ENCODE measurements at regions not wholly inside any gene's neighbourhood (a gene's known extent, or its start where the extent isn't known, plus 50 kb on each side); places are given as distances from the start of the nearest gene placed in this dataset.

- Histone ChIP-seq H3K4me1 (ENCODE audit: control insufficient read depth, insufficient read depth, low read length) (no peaks in the 10 kb centered on the region), H3K27ac (ENCODE audit: low read length) (no peak overlapping the region), H3K27me3 (ENCODE audit: control insufficient read depth in 1 of 2, insufficient read depth in 2 of 2, low read length in 2 of 2) (no peaks in the 10 kb centered on the region), H3K36me3 (ENCODE audit: control insufficient read depth in 2 of 2, insufficient read depth in 2 of 2, low read length in 2 of 2) (no peaks in the 10 kb centered on the region), H3K4me3 (ENCODE audit: low read length in 2 of 2) (no peak overlapping the region), H3K9me3 (ENCODE audit: control insufficient read depth in 2 of 2, low read length in 2 of 2) (no peaks in the 10 kb centered on the region), H3K9ac (ENCODE audit: low read length in 2 of 2) (no peak overlapping the region)
Measured at GRCh38 chr3:16024548-16024947, 149.9 kb upstream of the GALNT15 start.

- Histone ChIP-seq H3K27ac (ENCODE audit: low read length) (no peak overlapping the region), H3K4me3 (ENCODE audit: low read length in 2 of 2) (no peak overlapping the region), H3K4me1 (ENCODE audit: control insufficient read depth, insufficient read depth, low read length) (no peaks in the 10 kb centered on the region), H3K27me3 (ENCODE audit: control insufficient read depth in 1 of 2, insufficient read depth in 2 of 2, low read length in 2 of 2) (no peaks in the 10 kb centered on the region), H3K36me3 (ENCODE audit: control insufficient read depth in 2 of 2, insufficient read depth in 2 of 2, low read length in 2 of 2) (no peaks in the 10 kb centered on the region), H3K9me3 (ENCODE audit: control insufficient read depth in 2 of 2, low read length in 2 of 2) (no peaks in the 10 kb centered on the region), H3K9ac (ENCODE audit: low read length in 2 of 2) (no peak overlapping the region)
Measured at GRCh38 chr3:16026753-16027152, 147.7 kb upstream of the GALNT15 start.

- H3K4me3 ChIP-seq (ENCODE audit: low read length in 2 of 2) = no peak overlapping the region
- H3K4me1 ChIP-seq (ENCODE audit: control insufficient read depth, insufficient read depth, low read length) = no peaks in the 10 kb centered on the region
- H3K9ac ChIP-seq (ENCODE audit: low read length in 2 of 2) = no peak overlapping the region
- no peaks in the 10 kb centered on the region for H3K9me3 ChIP-seq (ENCODE audit: control insufficient read depth in 2 of 2, low read length in 2 of 2)
- no peak overlapping the region for H3K27ac ChIP-seq (ENCODE audit: low read length)
- H3K27me3 ChIP-seq (ENCODE audit: control insufficient read depth in 1 of 2, insufficient read depth in 2 of 2, low read length in 2 of 2) = no peaks in the 10 kb centered on the region
- H3K36me3 ChIP-seq (ENCODE audit: control insufficient read depth in 2 of 2, insufficient read depth in 2 of 2, low read length in 2 of 2) = no peaks in the 10 kb centered on the region
Measured at GRCh38 chr3:16028604-16029003, 145.9 kb upstream of the GALNT15 start.

- no peak overlapping the region for H3K27ac ChIP-seq (ENCODE audit: low read length)
- H3K4me1 ChIP-seq (ENCODE audit: control insufficient read depth, insufficient read depth, low read length) = no peaks in the 10 kb centered on the region
- no peak overlapping the region for H3K4me3 ChIP-seq (ENCODE audit: low read length in 2 of 2)
- H3K9ac ChIP-seq (ENCODE audit: low read length in 2 of 2) = no peak overlapping the region
- H3K27me3 ChIP-seq (ENCODE audit: control insufficient read depth in 1 of 2, insufficient read depth in 2 of 2, low read length in 2 of 2) = no peaks in the 10 kb centered on the region
- H3K36me3 ChIP-seq (ENCODE audit: control insufficient read depth in 2 of 2, insufficient read depth in 2 of 2, low read length in 2 of 2) = no peaks in the 10 kb centered on the region
- no peaks in the 10 kb centered on the region for H3K9me3 ChIP-seq (ENCODE audit: control insufficient read depth in 2 of 2, low read length in 2 of 2)
Measured at GRCh38 chr3:16030342-16030741, 144.1 kb upstream of the GALNT15 start.

- no peak overlapping the region for H3K27ac ChIP-seq (ENCODE audit: low read length)
- no peak overlapping the region for H3K9ac ChIP-seq (ENCODE audit: low read length in 2 of 2)
- no peaks in the 10 kb centered on the region for H3K27me3 ChIP-seq (ENCODE audit: control insufficient read depth in 1 of 2, insufficient read depth in 2 of 2, low read length in 2 of 2)
- H3K36me3 ChIP-seq (ENCODE audit: control insufficient read depth in 2 of 2, insufficient read depth in 2 of 2, low read length in 2 of 2) = no peaks in the 10 kb centered on the region
- no peaks in the 10 kb centered on the region for H3K9me3 ChIP-seq (ENCODE audit: control insufficient read depth in 2 of 2, low read length in 2 of 2)
- no peaks in the 10 kb centered on the region for H3K4me1 ChIP-seq (ENCODE audit: control insufficient read depth, insufficient read depth, low read length)
- no peak overlapping the region for H3K4me3 ChIP-seq (ENCODE audit: low read length in 2 of 2)
Measured at GRCh38 chr3:16031434-16031833, 143.0 kb upstream of the GALNT15 start.

- no peak overlapping the region for H3K4me3 ChIP-seq (ENCODE audit: low read length in 2 of 2)
- no peaks in the 10 kb centered on the region for H3K4me1 ChIP-seq (ENCODE audit: control insufficient read depth, insufficient read depth, low read length)
- H3K27ac ChIP-seq (ENCODE audit: low read length) = no peak overlapping the region
- H3K9ac ChIP-seq (ENCODE audit: low read length in 2 of 2) = no peak overlapping the region
- no peaks in the 10 kb centered on the region for H3K9me3 ChIP-seq (ENCODE audit: control insufficient read depth in 2 of 2, low read length in 2 of 2)
- no peaks in the 10 kb centered on the region for H3K36me3 ChIP-seq (ENCODE audit: control insufficient read depth in 2 of 2, insufficient read depth in 2 of 2, low read length in 2 of 2)
- H3K27me3 ChIP-seq (ENCODE audit: control insufficient read depth in 1 of 2, insufficient read depth in 2 of 2, low read length in 2 of 2) = no peaks in the 10 kb centered on the region
Measured at GRCh38 chr3:16033889-16034687, 140.4 kb upstream of the GALNT15 start.

- H3K27ac ChIP-seq (ENCODE audit: low read length) = no peak overlapping the region
- no peaks in the 10 kb centered on the region for H3K4me1 ChIP-seq (ENCODE audit: control insufficient read depth, insufficient read depth, low read length)
- no peak overlapping the region for H3K4me3 ChIP-seq (ENCODE audit: low read length in 2 of 2)
- H3K9me3 ChIP-seq (ENCODE audit: control insufficient read depth in 2 of 2, low read length in 2 of 2) = no peaks in the 10 kb centered on the region
- H3K36me3 ChIP-seq (ENCODE audit: control insufficient read depth in 2 of 2, insufficient read depth in 2 of 2, low read length in 2 of 2) = no peaks in the 10 kb centered on the region
- no peak overlapping the region for H3K9ac ChIP-seq (ENCODE audit: low read length in 2 of 2)
- H3K27me3 ChIP-seq (ENCODE audit: control insufficient read depth in 1 of 2, insufficient read depth in 2 of 2, low read length in 2 of 2) = no peaks in the 10 kb centered on the region
Measured at GRCh38 chr3:16040991-16041390, 133.5 kb upstream of the GALNT15 start.

- Histone ChIP-seq H3K9ac (ENCODE audit: low read length in 2 of 2) (no peak overlapping the region), H3K27ac (ENCODE audit: low read length) (no peak overlapping the region), H3K4me3 (ENCODE audit: low read length in 2 of 2) (peak overlapping the region in 1 of 2 donors; percentile 56), H3K36me3 (ENCODE audit: control insufficient read depth in 2 of 2, insufficient read depth in 2 of 2, low read length in 2 of 2) (no peaks in the 10 kb centered on the region), H3K27me3 (ENCODE audit: control insufficient read depth in 1 of 2, insufficient read depth in 2 of 2, low read length in 2 of 2) (no peaks in the 10 kb centered on the region), H3K9me3 (ENCODE audit: control insufficient read depth in 2 of 2, low read length in 2 of 2) (no peaks in the 10 kb centered on the region), H3K4me1 (ENCODE audit: control insufficient read depth, insufficient read depth, low read length) (no peaks in the 10 kb centered on the region)
Measured at GRCh38 chr3:16048435-16049318, 125.8 kb upstream of the GALNT15 start.

GRCh38 chr3:16050641-16051467 is 123.6 kb upstream of the GALNT15 start:
- Histone ChIP-seq H3K36me3 (ENCODE audit: control insufficient read depth in 2 of 2, insufficient read depth in 2 of 2, low read length in 2 of 2) (no peaks in the 10 kb centered on the region), H3K27me3 (ENCODE audit: control insufficient read depth in 1 of 2, insufficient read depth in 2 of 2, low read length in 2 of 2) (no peaks in the 10 kb centered on the region), H3K9me3 (ENCODE audit: control insufficient read depth in 2 of 2, low read length in 2 of 2) (no peaks in the 10 kb centered on the region), H3K9ac (ENCODE audit: low read length in 2 of 2) (no peak overlapping the region), H3K27ac (ENCODE audit: low read length) (no peak overlapping the region), H3K4me1 (ENCODE audit: control insufficient read depth, insufficient read depth, low read length) (no peaks in the 10 kb centered on the region), H3K4me3 (ENCODE audit: low read length in 2 of 2) (no peak overlapping the region)

GRCh38 chr3:16051691-16052090 is 122.8 kb upstream of the GALNT15 start:
- no peaks in the 10 kb centered on the region for H3K36me3 ChIP-seq (ENCODE audit: control insufficient read depth in 2 of 2, insufficient read depth in 2 of 2, low read length in 2 of 2)
- no peak overlapping the region for H3K27ac ChIP-seq (ENCODE audit: low read length)
- H3K4me3 ChIP-seq (ENCODE audit: low read length in 2 of 2) = no peak overlapping the region
- no peaks in the 10 kb centered on the region for H3K27me3 ChIP-seq (ENCODE audit: control insufficient read depth in 1 of 2, insufficient read depth in 2 of 2, low read length in 2 of 2)
- H3K9me3 ChIP-seq (ENCODE audit: control insufficient read depth in 2 of 2, low read length in 2 of 2) = no peaks in the 10 kb centered on the region
- no peak overlapping the region for H3K9ac ChIP-seq (ENCODE audit: low read length in 2 of 2)
- no peaks in the 10 kb centered on the region for H3K4me1 ChIP-seq (ENCODE audit: control insufficient read depth, insufficient read depth, low read length)
